ENCODE measurements at regions not wholly inside any gene's neighbourhood (a gene's known extent, or its start where the extent isn't known, plus 50 kb on each side); places are given as distances from the start of the nearest gene placed in this dataset.

- ATAC-seq, result no peak
- no peak for TF ChIP-seq SIN3A (IDR thresholded peaks at IDR 0.05; ENCODE audit: borderline replicate concordance, insufficient read depth, low read depth, low read length)
- no peak for TF ChIP-seq CTCF (IDR thresholded peaks at IDR 0.05)
- TF ChIP-seq POLR2AphosphoS5 (IDR thresholded peaks at IDR 0.05; ENCODE audit: low read depth, low read length), result no peak
- TF ChIP-seq REST (IDR thresholded peaks at IDR 0.05; ENCODE audit: insufficient read depth in 1 of 2, low read depth in 2 of 2, low read length in 1 of 2), result no peak
- TF ChIP-seq TCF7L2 (IDR thresholded peaks at IDR 0.05; ENCODE audit: low read depth, low read length), result no peak
- CTCF ChIA-PET, result no interaction called here
Measured at GRCh38 chr11:37092487-37092886, 494.5 kb upstream of the RAG2 start.

GRCh38 chr11:37089439-37089838 lies 491.4 kb upstream of the RAG2 start:
- intact Hi-C loops (cut with micrococcal nuclease; ENCODE audit: unreplicated experiment), result no loop called here
- Histone ChIP-seq H3K4me1 (ENCODE audit: control insufficient read depth, insufficient read depth, low read length) (no peaks in the 10 kb centered on the region), H3K36me3 (ENCODE audit: control insufficient read depth, insufficient read depth, low read length) (no peaks in the 10 kb centered on the region), H3K9me3 (ENCODE audit: control insufficient read depth, insufficient read depth, low read depth, low read length) (no peaks in the 10 kb centered on the region), H3K4me3 (ENCODE audit: low read depth in 2 of 2, low read length in 2 of 2) (no peak overlapping the region), H3K27me3 (ENCODE audit: control insufficient read depth, insufficient read depth, low read length) (no peaks in the 10 kb centered on the region), H3K27ac (ENCODE audit: low read length) (no peak overlapping the region)
- in situ Hi-C loops (cut with HindIII; ENCODE audit: low pct_unique_long_range_greater_than_20kb, low sequenced_read_pairs), result no loop called here
- ATAC-seq (no peak), DNase-seq (ENCODE audit: low read depth, low spot score) (no peak)
- TF ChIP-seq CTCF (IDR thresholded peaks at IDR 0.05) (no peak), TCF7L2 (IDR thresholded peaks at IDR 0.05; ENCODE audit: low read depth, low read length) (no peak), REST (IDR thresholded peaks at IDR 0.05; ENCODE audit: insufficient read depth in 1 of 2, low read depth in 2 of 2, low read length in 1 of 2) (no peak), SIN3A (IDR thresholded peaks at IDR 0.05; ENCODE audit: borderline replicate concordance, insufficient read depth, low read depth, low read length) (no peak), POLR2AphosphoS5 (IDR thresholded peaks at IDR 0.05; ENCODE audit: low read depth, low read length) (no peak)
- ChIA-PET POLR2A (no interaction called here), CTCF (no interaction called here)
- BruUV-seq (replicated peaks), result no TSS peak

More at GRCh38 chr11:37092487-37092886, 494.5 kb upstream of the RAG2 start:
- Histone ChIP-seq H3K27me3 (ENCODE audit: control insufficient read depth, insufficient read depth, low read length) (no peaks in the 10 kb centered on the region), H3K4me1 (ENCODE audit: control insufficient read depth, insufficient read depth, low read length) (no peaks in the 10 kb centered on the region), H3K36me3 (ENCODE audit: control insufficient read depth, insufficient read depth, low read length) (no peaks in the 10 kb centered on the region; the same call in 1 of the 2 replicates), H3K9me3 (ENCODE audit: control insufficient read depth, insufficient read depth, low read depth, low read length) (no peaks in the 10 kb centered on the region), H3K27ac (ENCODE audit: low read length) (no peak overlapping the region), H3K4me3 (ENCODE audit: low read depth in 2 of 2, low read length in 2 of 2) (no peak overlapping the region)
- in situ Hi-C loops (cut with HindIII; ENCODE audit: low pct_unique_long_range_greater_than_20kb, low sequenced_read_pairs) (no loop called here), intact Hi-C loops (cut with micrococcal nuclease; ENCODE audit: unreplicated experiment) (no loop called here)
- no peak for DNase-seq (ENCODE audit: low read depth, low spot score)
- POLR2A ChIA-PET, result no interaction called here
- no TSS peak for BruUV-seq (replicated peaks)

Data from Panc1 (cell line).